OCI-LY7 (cell line): ENCODE measurements at regions not wholly inside any gene's neighbourhood (a gene's known extent, or its start where the extent isn't known, plus 50 kb on each side); places are given as distances from the start of the nearest gene placed in this dataset.

Experiments
- CTCF ChIP-seq: fragments of 200-600 bp; sonication (generic); conservative IDR thresholded peaks from 2 replicates; pipeline ENCODE4 v1.5.1; 2014; ENCODE audit warnings: mild to moderate bottlenecking, antibody characterized with exemption, low read length, moderate library complexity, mixed read lengths
- EZH2phosphoT487 ChIP-seq: fragments of 200-600 bp; sonication (generic); IDR thresholded peaks from 2 replicates; pipeline ENCODE4 v1.6.1; 2018; ENCODE audit warnings: low read depth, borderline replicate concordance, mild to moderate bottlenecking, mixed run types, antibody characterized with exemption, low read length, moderate library complexity, mixed read lengths

- TF ChIP-seq CTCF (no peak), EZH2phosphoT487 (no peak)
Observed at GRCh38 chr11:70916351-70916750, 336.0 kb downstream of the SHANK2 start.
